ENCODE measurements at regions not wholly inside any gene's neighbourhood (a gene's known extent, or its start where the extent isn't known, plus 50 kb on each side); places are given as distances from the start of the nearest gene placed in this dataset.

DNA sequence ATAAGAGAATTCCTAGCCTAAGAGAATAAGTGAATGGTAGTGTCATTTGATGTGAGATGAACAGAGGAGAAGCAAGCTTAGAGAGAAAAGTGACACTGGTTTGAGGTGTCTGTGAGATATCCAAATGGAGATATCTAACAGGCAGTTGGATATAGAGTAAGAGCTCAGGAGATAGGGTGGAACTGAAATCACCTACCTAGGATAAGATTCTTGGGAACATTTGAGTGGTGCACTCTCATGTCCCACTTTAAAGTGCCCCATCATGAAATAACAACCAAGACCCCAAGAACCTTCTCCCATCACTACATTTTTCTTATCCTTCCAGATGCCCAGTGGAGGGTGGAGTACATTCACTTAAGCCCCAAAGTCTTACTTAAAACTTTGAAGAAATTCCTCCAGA, 109.0 kb upstream of the MAFB start:
- TF ChIP-seq, protein P1, sequence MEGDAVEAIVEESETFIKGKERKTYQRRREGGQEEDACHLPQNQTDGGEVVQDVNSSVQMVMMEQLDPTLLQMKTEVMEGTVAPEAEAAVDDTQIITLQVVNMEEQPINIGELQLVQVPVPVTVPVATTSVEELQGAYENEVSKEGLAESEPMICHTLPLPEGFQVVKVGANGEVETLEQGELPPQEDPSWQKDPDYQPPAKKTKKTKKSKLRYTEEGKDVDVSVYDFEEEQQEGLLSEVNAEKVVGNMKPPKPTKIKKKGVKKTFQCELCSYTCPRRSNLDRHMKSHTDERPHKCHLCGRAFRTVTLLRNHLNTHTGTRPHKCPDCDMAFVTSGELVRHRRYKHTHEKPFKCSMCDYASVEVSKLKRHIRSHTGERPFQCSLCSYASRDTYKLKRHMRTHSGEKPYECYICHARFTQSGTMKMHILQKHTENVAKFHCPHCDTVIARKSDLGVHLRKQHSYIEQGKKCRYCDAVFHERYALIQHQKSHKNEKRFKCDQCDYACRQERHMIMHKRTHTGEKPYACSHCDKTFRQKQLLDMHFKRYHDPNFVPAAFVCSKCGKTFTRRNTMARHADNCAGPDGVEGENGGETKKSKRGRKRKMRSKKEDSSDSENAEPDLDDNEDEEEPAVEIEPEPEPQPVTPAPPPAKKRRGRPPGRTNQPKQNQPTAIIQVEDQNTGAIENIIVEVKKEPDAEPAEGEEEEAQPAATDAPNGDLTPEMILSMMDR (IDR thresholded peaks at IDR 0.05; ENCODE audit: extremely low read depth, insufficient read depth, missing control alignments) = no peak
- in situ Hi-C loops (cut with MboI; ENCODE audit: low pct_unique_long_range_greater_than_20kb, low sequenced_read_pairs, unreplicated experiment) = no loop called here
- no peak for DNase-seq (ENCODE audit: low spot score)

DNA sequence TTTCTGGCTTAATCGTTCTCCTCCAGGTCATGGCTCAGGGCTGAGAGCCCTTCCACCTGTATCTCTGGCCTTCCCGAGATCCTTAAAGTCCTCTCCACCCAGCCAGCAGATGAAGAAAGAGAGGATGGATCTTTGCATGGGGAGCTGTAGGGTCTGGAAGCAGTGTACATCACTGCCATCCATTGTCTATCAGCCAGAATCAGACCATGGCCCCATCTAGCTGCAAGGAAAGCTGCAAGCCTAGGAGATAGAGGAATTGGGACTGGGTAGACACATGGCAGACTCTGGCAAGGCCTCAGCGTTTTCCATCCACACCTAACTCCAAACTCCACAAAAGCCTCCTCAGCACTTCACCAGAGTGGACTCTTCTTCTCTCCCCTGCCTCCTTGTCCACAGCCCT, 113.8 kb upstream of the MAFB start:
- TF ChIP-seq, protein P1 (IDR thresholded peaks at IDR 0.05; ENCODE audit: extremely low read depth, insufficient read depth, missing control alignments) = no peak
- in situ Hi-C loops (cut with MboI; ENCODE audit: low pct_unique_long_range_greater_than_20kb, low sequenced_read_pairs, unreplicated experiment) = no loop called here
- no peak for DNase-seq (ENCODE audit: low spot score)

DNA sequence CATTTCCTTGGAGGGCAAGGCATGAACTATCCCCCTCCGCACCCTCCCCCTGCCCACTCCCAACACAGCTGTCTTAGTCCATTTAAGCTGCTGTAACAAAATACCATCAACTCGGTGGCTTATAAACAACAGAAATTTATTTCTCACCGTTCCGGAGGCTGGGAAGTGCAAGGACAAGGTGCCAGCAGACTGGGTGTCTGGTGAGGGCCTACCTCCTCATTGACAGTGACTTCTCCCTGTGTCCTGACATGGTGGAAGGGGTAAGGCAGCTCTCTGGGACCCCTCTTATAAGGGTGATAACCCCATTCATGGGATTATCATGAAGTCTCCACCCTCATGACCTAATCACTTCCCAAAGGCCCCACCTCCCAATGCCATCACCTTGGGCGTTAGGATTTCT, 114.3 kb upstream of the MAFB start:
- DNase-seq (ENCODE audit: low spot score) = no peak
- in situ Hi-C loops (cut with MboI; ENCODE audit: low pct_unique_long_range_greater_than_20kb, low sequenced_read_pairs, unreplicated experiment) = no loop called here
- TF ChIP-seq, protein P1 (IDR thresholded peaks at IDR 0.05; ENCODE audit: extremely low read depth, insufficient read depth, missing control alignments) = no peak

DNA sequence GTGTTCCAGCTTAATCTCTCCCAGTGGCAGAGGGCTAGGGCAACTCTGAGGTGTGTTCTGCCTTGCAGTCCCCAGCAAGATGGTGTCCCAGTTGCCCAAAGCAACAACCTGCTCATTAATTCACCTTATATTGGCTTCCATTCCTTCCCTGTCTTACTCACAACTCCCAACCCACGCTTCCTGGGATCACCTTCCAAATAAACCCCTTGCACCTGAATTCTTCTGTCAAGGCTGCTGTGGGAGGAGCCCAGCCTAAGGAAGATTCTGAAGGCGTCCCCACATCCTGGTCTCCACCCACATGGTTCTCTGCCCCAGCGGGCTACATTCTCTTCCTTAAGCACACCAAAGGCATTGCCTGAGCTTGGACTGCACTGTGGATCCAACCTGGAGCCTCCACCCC, 116.6 kb upstream of the MAFB start:
- DNase-seq (ENCODE audit: low spot score) = no peak
- in situ Hi-C loops (cut with MboI; ENCODE audit: low pct_unique_long_range_greater_than_20kb, low sequenced_read_pairs, unreplicated experiment) = no loop called here
- TF ChIP-seq, protein P1 (IDR thresholded peaks at IDR 0.05; ENCODE audit: extremely low read depth, insufficient read depth, missing control alignments) = no peak

DNA sequence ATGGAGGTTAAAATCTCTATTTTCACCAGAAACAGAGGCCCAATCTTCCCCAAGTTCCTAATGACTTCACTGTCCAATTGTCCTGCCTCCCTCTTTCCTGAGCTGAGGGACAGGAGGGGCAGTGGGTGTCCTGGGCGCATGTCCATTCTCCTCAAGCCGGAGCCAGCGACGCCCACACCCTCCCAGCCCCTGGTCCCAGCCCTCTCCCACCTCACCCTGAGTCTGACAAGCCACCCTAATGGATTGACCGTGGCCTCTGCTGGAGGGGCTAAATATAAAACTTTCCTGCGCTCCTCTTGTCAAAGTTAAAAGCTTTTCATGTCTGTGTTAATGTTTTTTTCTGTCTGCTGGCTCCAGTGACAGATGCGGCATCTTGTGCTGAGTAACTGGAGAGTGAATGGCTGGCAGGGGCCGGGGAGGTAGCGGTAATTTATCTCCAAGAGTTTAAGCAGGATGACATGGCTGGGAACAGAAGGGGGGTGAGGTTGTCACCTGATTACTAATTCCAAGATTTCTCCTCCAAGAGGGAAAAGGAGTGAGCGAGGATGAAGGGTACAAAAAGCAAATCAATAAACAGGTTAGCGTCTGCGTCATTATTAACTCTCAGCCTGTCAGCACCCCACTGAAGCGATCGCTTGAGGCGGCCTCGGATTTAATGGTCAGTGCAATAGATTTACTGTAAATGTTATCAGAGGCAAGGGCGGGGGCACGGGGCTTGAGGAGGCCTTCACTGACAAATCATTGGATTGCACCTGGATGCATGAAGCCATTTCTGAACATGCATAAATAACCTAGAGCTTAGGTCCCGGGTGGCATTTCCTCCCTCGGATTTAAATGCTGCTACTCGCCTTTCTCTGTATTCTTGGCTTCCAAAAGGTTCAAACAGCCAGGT, 118.1 kb upstream of the MAFB start:
- DNase-seq (ENCODE audit: low spot score) = no peak
- in situ Hi-C loops (cut with MboI; ENCODE audit: low pct_unique_long_range_greater_than_20kb, low sequenced_read_pairs, unreplicated experiment) = no loop called here
- TF ChIP-seq, protein P1 (IDR thresholded peaks at IDR 0.05; ENCODE audit: extremely low read depth, insufficient read depth, missing control alignments) = no peak

DNA sequence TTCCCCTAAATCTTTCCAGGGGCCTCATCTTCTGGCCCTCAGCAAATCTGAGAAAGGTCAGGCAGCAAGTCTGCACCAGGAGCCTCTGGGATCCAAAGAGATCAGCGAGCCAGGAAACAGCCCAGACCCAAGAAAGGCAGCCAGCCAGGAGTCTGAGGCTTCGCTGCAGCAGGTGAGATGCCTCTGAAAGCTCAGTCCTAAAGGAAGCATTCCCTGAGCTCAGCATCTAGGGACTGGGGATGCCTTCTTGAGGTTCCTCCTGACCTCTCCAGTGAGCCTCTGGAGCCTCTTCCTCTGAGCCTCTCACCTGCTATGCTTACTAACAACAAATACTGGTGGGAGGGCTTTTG, 118.8 kb upstream of the MAFB start:
- in situ Hi-C loops (cut with MboI; ENCODE audit: low pct_unique_long_range_greater_than_20kb, low sequenced_read_pairs, unreplicated experiment) = no loop called here
- TF ChIP-seq, protein P1 (IDR thresholded peaks at IDR 0.05; ENCODE audit: extremely low read depth, insufficient read depth, missing control alignments) = no peak
- DNase-seq (ENCODE audit: low spot score) = no peak
